H54 (cell line): ENCODE measurements at regions not wholly inside any gene's neighbourhood (a gene's known extent, or its start where the extent isn't known, plus 50 kb on each side); places are given as distances from the start of the nearest gene placed in this dataset.

ENCODE experiments used
- DNase-seq: peaks from one replicate; pipeline ENCODE4 v3.0.0; 2011; ENCODE audit warnings: low spot score, mixed read lengths; ENCODE audit not compliant: insufficient read length
- FAIRE-seq: peaks from 3 replicates; lab custom pipeline; 2011; peaks lifted over from hg19 to GRCh38; lab: Jason Lieb, UNC
- POLR2A ChIP-seq: IDR thresholded peaks from 2 replicates; pipeline ENCODE4 v1.6.1; 2011; ENCODE audit warnings: low read depth, mild to moderate bottlenecking, low read length

- FAIRE-seq, result no peak
- TF ChIP-seq POLR2A, result no peak
- DNase-seq, result no peak
These were observed 676.0 kb upstream of the SALL3 start for GRCh38 chr18:78303519-78304191.

GRCh38 chr18:78304192-78305164 is 675.1 kb upstream of the SALL3 start:
- TF ChIP-seq POLR2A, result no peak
- FAIRE-seq, result no peak
- DNase-seq, result no peak

- no peak for TF ChIP-seq POLR2A
- DNase-seq (no peak), FAIRE-seq (no peak)
These were observed 673.8 kb upstream of the SALL3 start for GRCh38 chr18:78305789-78306188.

GRCh38 chr18:78309307-78309706 is 670.3 kb upstream of the SALL3 start:
- FAIRE-seq (no peak), DNase-seq (no peak)
- no peak for TF ChIP-seq POLR2A

- no peak for FAIRE-seq
- no peak for TF ChIP-seq POLR2A
- no peak for DNase-seq
These were observed 669.7 kb upstream of the SALL3 start for GRCh38 chr18:78309924-78310323.

GRCh38 chr18:78319264-78319663 is 660.4 kb upstream of the SALL3 start:
- DNase-seq, result no peak
- no peak for TF ChIP-seq POLR2A
- no peak for FAIRE-seq

- FAIRE-seq (no peak), DNase-seq (no peak)
- TF ChIP-seq POLR2A, result no peak
These were observed 659.7 kb upstream of the SALL3 start for GRCh38 chr18:78319961-78320360.

- TF ChIP-seq POLR2A, result no peak
- DNase-seq (no peak), FAIRE-seq (no peak)
These were observed 658.2 kb upstream of the SALL3 start for GRCh38 chr18:78321402-78321801.

- TF ChIP-seq POLR2A, result no peak
- DNase-seq, result no peak
- FAIRE-seq, result no peak
These were observed 656.0 kb upstream of the SALL3 start for GRCh38 chr18:78323453-78324197.

- DNase-seq, result no peak
- FAIRE-seq, result no peak
- TF ChIP-seq POLR2A, result no peak
These were observed 652.0 kb upstream of the SALL3 start for GRCh38 chr18:78327643-78328042.

GRCh38 chr18:78330766-78331165 is 648.9 kb upstream of the SALL3 start:
- DNase-seq (no peak), FAIRE-seq (no peak)
- no peak for TF ChIP-seq POLR2A

- no peak for FAIRE-seq
- DNase-seq, result no peak
- TF ChIP-seq POLR2A, result no peak
These were observed 626.7 kb upstream of the SALL3 start for GRCh38 chr18:78352910-78353309.

GRCh38 chr18:78362198-78362597 is 617.4 kb upstream of the SALL3 start:
- DNase-seq (no peak), FAIRE-seq (no peak)
- TF ChIP-seq POLR2A, result no peak
